Activated naive CD4-positive, alpha-beta T cell treated with anti-CD3 and anti-CD28 coated beads for 36 hours (primary cell): ENCODE measurements at regions not wholly inside any gene's neighbourhood (a gene's known extent, or its start where the extent isn't known, plus 50 kb on each side); places are given as distances from the start of the nearest gene placed in this dataset.

Experiments
- CTCF ChIA-PET: fragments of 350-600 bp; sonication (Branson Sonifier 250); formaldehyde crosslinking; loops from one replicate; lab custom pipeline; 2021; ENCODE audit warnings: antibody characterized with exemption; lab: Charles Lee
- DNase-seq: peaks from one replicate; pipeline ENCODE4 v3.0.0-alpha.2; 2020
- H3K27ac Mint-ChIP-seq: one replicate; pipeline ENCODE4 v1.8.0; 2021; ENCODE audit warnings: mild to moderate bottlenecking, mixed read lengths
- H3K27me3 Mint-ChIP-seq: one replicate; pipeline ENCODE4 v1.8.0; 2021; ENCODE audit warnings: low read depth, mixed read lengths
- H3K36me3 Mint-ChIP-seq: one replicate; pipeline ENCODE4 v1.8.0; 2021; ENCODE audit warnings: low read depth, mixed read lengths
- H3K4me1 Mint-ChIP-seq: one replicate; pipeline ENCODE4 v1.8.0; 2021; ENCODE audit warnings: low read depth, mixed read lengths
- H3K4me3 Mint-ChIP-seq: one replicate; pipeline ENCODE4 v1.8.0; 2021; ENCODE audit warnings: mild to moderate bottlenecking, moderate library complexity, mixed read lengths
- H3K9me3 Mint-ChIP-seq: one replicate; pipeline ENCODE4 v1.8.0; 2021; ENCODE audit warnings: mixed read lengths
- intact Hi-C: fragments of 100-400 bp; cut with micrococcal nuclease; formaldehyde crosslinking; loops from one replicate; pipeline ENCODE4 v1.15.1; 2023

GRCh38 chr10:90317172-90317571 lies 540.7 kb downstream of the HTR7 start:
- intact Hi-C loops, result no loop called here
- Mint-ChIP-seq H3K36me3 (no peaks in the 10 kb centered on the region), H3K4me1 (peaks cover 2% of the 10 kb centered on the region), H3K27ac (no peak overlapping the region), H3K27me3 (peaks cover 2% of the 10 kb centered on the region), H3K9me3 (peaks cover 1% of the 10 kb centered on the region), H3K4me3 (no peak overlapping the region)
- CTCF ChIA-PET, result no interaction called here
- DNase-seq, result no peak

GRCh38 chr10:90318659-90319058 lies 539.2 kb downstream of the HTR7 start:
- Mint-ChIP-seq H3K4me1 (peaks cover 2% of the 10 kb centered on the region), H3K27me3 (peaks cover 2% of the 10 kb centered on the region), H3K9me3 (peaks cover 1% of the 10 kb centered on the region), H3K27ac (no peak overlapping the region), H3K4me3 (no peak overlapping the region), H3K36me3 (no peaks in the 10 kb centered on the region)
- intact Hi-C loops, result loop anchor here (2.0 kb wide), 1 partner anchor 92 kb away; no protein-coding TSS in a partner anchor
- DNase-seq, result no peak
- CTCF ChIA-PET, result no interaction called here

GRCh38 chr10:90319188-90319914 lies 538.5 kb downstream of the HTR7 start:
- CTCF ChIA-PET, result no interaction called here
- H3K9me3 Mint-ChIP-seq, result peaks cover 1% of the 10 kb centered on the region
- H3K4me1 Mint-ChIP-seq, result peaks cover 2% of the 10 kb centered on the region
- no peak overlapping the region for H3K27ac Mint-ChIP-seq
- peaks cover 2% of the 10 kb centered on the region for H3K27me3 Mint-ChIP-seq
- intact Hi-C loops, result loop anchor here (2.0 kb wide), 1 partner anchor 93 kb away; no protein-coding TSS in a partner anchor
- no peak overlapping the region for H3K4me3 Mint-ChIP-seq
- DNase-seq, result peak; percentile 21
- H3K36me3 Mint-ChIP-seq, result no peaks in the 10 kb centered on the region

- no peak overlapping the region for H3K4me3 Mint-ChIP-seq
- no peak for DNase-seq
- H3K27ac Mint-ChIP-seq, result no peak overlapping the region
- peaks cover 6% of the 10 kb centered on the region for H3K27me3 Mint-ChIP-seq
- peaks cover 1% of the 10 kb centered on the region for H3K9me3 Mint-ChIP-seq
- peaks cover 2% of the 10 kb centered on the region for H3K4me1 Mint-ChIP-seq
- intact Hi-C loops, result no loop called here
- CTCF ChIA-PET, result no interaction called here
- no peaks in the 10 kb centered on the region for H3K36me3 Mint-ChIP-seq
Observed at GRCh38 chr10:90321132-90321816, 536.6 kb downstream of the HTR7 start.

- Mint-ChIP-seq H3K9me3 (no peaks in the 10 kb centered on the region), H3K4me1 (no peaks in the 10 kb centered on the region), H3K27me3 (peaks cover 4% of the 10 kb centered on the region), H3K4me3 (no peak overlapping the region), H3K36me3 (no peaks in the 10 kb centered on the region), H3K27ac (no peak overlapping the region)
- intact Hi-C loops, result no loop called here
- no peak for DNase-seq
- CTCF ChIA-PET, result no interaction called here
Observed at GRCh38 chr10:90326498-90327267, 531.2 kb downstream of the HTR7 start.

- no peak overlapping the region for H3K4me3 Mint-ChIP-seq
- no peaks in the 10 kb centered on the region for H3K36me3 Mint-ChIP-seq
- no peaks in the 10 kb centered on the region for H3K9me3 Mint-ChIP-seq
- intact Hi-C loops, result no loop called here
- DNase-seq, result no peak
- CTCF ChIA-PET, result no interaction called here
- H3K27me3 Mint-ChIP-seq, result peaks cover 4% of the 10 kb centered on the region
- H3K4me1 Mint-ChIP-seq, result no peaks in the 10 kb centered on the region
- H3K27ac Mint-ChIP-seq, result no peak overlapping the region
Observed at GRCh38 chr10:90327611-90328010, 530.2 kb downstream of the HTR7 start.

- intact Hi-C loops, result no loop called here
- CTCF ChIA-PET, result no interaction called here
- no peak for DNase-seq
- no peak overlapping the region for H3K4me3 Mint-ChIP-seq
- H3K27ac Mint-ChIP-seq, result no peak overlapping the region
- no peaks in the 10 kb centered on the region for H3K36me3 Mint-ChIP-seq
- H3K4me1 Mint-ChIP-seq, result no peaks in the 10 kb centered on the region
- H3K9me3 Mint-ChIP-seq, result no peaks in the 10 kb centered on the region
- peaks cover 4% of the 10 kb centered on the region for H3K27me3 Mint-ChIP-seq
Observed at GRCh38 chr10:90328459-90328858, 529.4 kb downstream of the HTR7 start.

GRCh38 chr10:90328896-90329295 lies 528.9 kb downstream of the HTR7 start:
- Mint-ChIP-seq H3K36me3 (no peaks in the 10 kb centered on the region), H3K4me1 (no peaks in the 10 kb centered on the region), H3K27me3 (peaks cover 4% of the 10 kb centered on the region), H3K27ac (no peak overlapping the region), H3K4me3 (no peak overlapping the region), H3K9me3 (no peaks in the 10 kb centered on the region)
- CTCF ChIA-PET, result no interaction called here
- intact Hi-C loops, result no loop called here
- DNase-seq, result no peak

GRCh38 chr10:90337316-90337715 lies 520.5 kb downstream of the HTR7 start:
- Mint-ChIP-seq H3K9me3 (no peaks in the 10 kb centered on the region), H3K27ac (no peak overlapping the region), H3K4me1 (no peaks in the 10 kb centered on the region), H3K36me3 (no peaks in the 10 kb centered on the region), H3K4me3 (no peak overlapping the region), H3K27me3 (no peaks in the 10 kb centered on the region)
- CTCF ChIA-PET, result no interaction called here
- intact Hi-C loops, result no loop called here
- no peak for DNase-seq

- Mint-ChIP-seq H3K27me3 (no peaks in the 10 kb centered on the region), H3K9me3 (no peaks in the 10 kb centered on the region), H3K36me3 (no peaks in the 10 kb centered on the region), H3K4me1 (no peaks in the 10 kb centered on the region), H3K4me3 (no peak overlapping the region), H3K27ac (no peak overlapping the region)
- DNase-seq, result no peak
- CTCF ChIA-PET, result no interaction called here
- intact Hi-C loops, result no loop called here
Observed at GRCh38 chr10:90342480-90342879, 515.4 kb downstream of the HTR7 start.

- DNase-seq, result no peak
- intact Hi-C loops, result no loop called here
- Mint-ChIP-seq H3K4me3 (no peak overlapping the region), H3K36me3 (no peaks in the 10 kb centered on the region), H3K9me3 (no peaks in the 10 kb centered on the region), H3K27ac (no peak overlapping the region), H3K27me3 (peaks cover 2% of the 10 kb centered on the region), H3K4me1 (no peaks in the 10 kb centered on the region)
- CTCF ChIA-PET, result no interaction called here
Observed at GRCh38 chr10:90344226-90344625, 513.6 kb downstream of the HTR7 start.

- CTCF ChIA-PET, result no interaction called here
- H3K4me3 Mint-ChIP-seq, result no peak overlapping the region
- H3K36me3 Mint-ChIP-seq, result no peaks in the 10 kb centered on the region
- H3K4me1 Mint-ChIP-seq, result no peaks in the 10 kb centered on the region
- intact Hi-C loops, result no loop called here
- H3K9me3 Mint-ChIP-seq, result no peaks in the 10 kb centered on the region
- H3K27ac Mint-ChIP-seq, result no peak overlapping the region
- DNase-seq, result no peak
- peaks cover 4% of the 10 kb centered on the region for H3K27me3 Mint-ChIP-seq
Observed at GRCh38 chr10:90347239-90347638, 510.6 kb downstream of the HTR7 start.
